ENCODE measurements at regions not wholly inside any gene's neighbourhood (a gene's known extent, or its start where the extent isn't known, plus 50 kb on each side); places are given as distances from the start of the nearest gene placed in this dataset.

DNA sequence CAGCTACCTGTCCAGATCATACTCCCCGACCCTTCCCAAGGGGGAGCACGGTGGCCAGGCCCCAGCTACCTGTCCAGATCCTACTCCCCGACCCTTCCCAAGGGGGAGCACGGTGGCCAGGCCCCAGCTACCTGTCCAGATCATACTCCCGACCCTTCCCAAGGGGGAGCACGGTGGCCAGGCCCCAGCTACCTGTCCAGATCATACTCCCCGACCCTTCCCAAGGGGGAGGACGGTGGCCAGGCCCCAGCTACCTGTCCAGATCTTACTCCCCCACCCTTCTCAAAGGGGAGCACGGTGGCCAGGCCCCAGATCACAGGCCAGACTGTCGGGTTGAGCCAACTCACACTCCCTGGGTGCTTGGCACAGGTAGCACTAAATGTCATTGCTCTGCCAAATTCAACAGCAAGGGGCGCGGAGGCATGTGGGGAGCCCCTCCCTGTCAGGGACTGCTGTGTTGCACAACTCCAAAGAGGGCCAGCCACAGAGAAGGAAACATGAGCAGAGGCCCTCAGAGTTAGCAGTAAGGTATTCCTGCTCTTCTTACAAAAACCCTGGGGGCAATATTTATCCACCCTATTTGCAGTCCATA is 136.9 kb downstream of the OLFM1 start:
- no peak for DNase-seq
- Histone ChIP-seq H3K27me3 (ENCODE audit: control insufficient read depth, insufficient read depth, low read length) (no peaks in the 10 kb centered on the region), H2BK120ac (ENCODE audit: low read depth, low read length) (no peak overlapping the region), H2BK5ac (ENCODE audit: low read depth, low read length, poor library complexity, severe bottlenecking) (no peak overlapping the region), H3K4me3 (ENCODE audit: insufficient read depth, low read depth, low read length) (no peak overlapping the region), H2AK9ac (replicated peaks; ENCODE audit: low read depth, low read length, poor library complexity) (no peak overlapping the region), H3K27ac (ENCODE audit: insufficient read depth, low read length) (no peak overlapping the region), H3K4ac (ENCODE audit: low read depth, low read length) (no peak overlapping the region), H4K91ac (ENCODE audit: insufficient read depth, low read depth, low read length) (no peak overlapping the region), H2AFZ (replicated peaks; ENCODE audit: low read length, poor library complexity) (no peak overlapping the region), H4K5ac (ENCODE audit: low read depth, low read length) (no peak overlapping the region), H3K9me3 (ENCODE audit: control insufficient read depth, insufficient read depth, low read length) (peaks cover 78% of the 10 kb centered on the region), H3K18ac (ENCODE audit: low read depth, low read length) (no peak overlapping the region), H3K56ac (ENCODE audit: extremely low read depth, insufficient read depth, low read length) (no peak overlapping the region), H3K36me3 (ENCODE audit: control insufficient read depth, insufficient read depth, low read length) (no peaks in the 10 kb centered on the region), H3K9me1 (ENCODE audit: insufficient read depth, low read length) (no peaks in the 10 kb centered on the region), H3K23ac (ENCODE audit: low read depth, low read length) (no peak overlapping the region), H2BK15ac (ENCODE audit: low read depth, low read length) (no peak overlapping the region), H3K79me1 (ENCODE audit: low read depth in 1 of 2, low read length in 2 of 2) (no peaks in the 10 kb centered on the region), H3K9ac (ENCODE audit: low read depth, low read length) (no peak overlapping the region), H4K8ac (ENCODE audit: low read depth in 2 of 2, low read length in 2 of 2) (no peak overlapping the region), H2AK5ac (ENCODE audit: low read depth, low read length) (no peak overlapping the region), H2BK20ac (ENCODE audit: low read depth, low read length) (no peak overlapping the region), H3K14ac (replicated peaks; ENCODE audit: low read depth, low read length) (no peak overlapping the region), H3K4me1 (ENCODE audit: control insufficient read depth, insufficient read depth, low read length) (no peaks in the 10 kb centered on the region), H3K4me2 (ENCODE audit: low read depth, low read length) (no peak overlapping the region), H4K20me1 (ENCODE audit: insufficient read depth, low read length) (no peaks in the 10 kb centered on the region)
- intact Hi-C loops (cut with micrococcal nuclease): no loop called here
- in situ Hi-C loops (cut with MboI; ENCODE audit: low sequenced_read_pairs): no loop called here
- WGBS, 2 experiments (ENCODE audit: extremely low coverage in 2 of 2, insufficient read length in 1 of 2): 52% methylated on average over 3 of the region's 12 CpGs; no CpG with 5 or more reads in 1 of the 2 experiments
- TF ChIP-seq BHLHE40 (IDR thresholded peaks at IDR 0.05; ENCODE audit: low read depth, low read length) (no peak), POLR2A (IDR thresholded peaks at IDR 0.05; ENCODE audit: low read depth, low read length) (no peak), CEBPB (IDR thresholded peaks at IDR 0.05; ENCODE audit: low read depth, low read length) (no peak), CHD1 (IDR thresholded peaks at IDR 0.05; ENCODE audit: low read depth, low read length) (no peak), SMC3 (IDR thresholded peaks at IDR 0.05; ENCODE audit: low read depth, low read length) (no peak), RCOR1 (IDR thresholded peaks at IDR 0.05; ENCODE audit: insufficient replicate concordance, low read length) (no peak), MXI1 (IDR thresholded peaks at IDR 0.05; ENCODE audit: borderline replicate concordance, low read depth, low read length) (no peak), FOS (IDR thresholded peaks at IDR 0.05; ENCODE audit: low read depth, low read length) (no peak), RAD21 (IDR thresholded peaks at IDR 0.05; ENCODE audit: low read length) (no peak)
- TF ChIP-seq, protein P1, sequence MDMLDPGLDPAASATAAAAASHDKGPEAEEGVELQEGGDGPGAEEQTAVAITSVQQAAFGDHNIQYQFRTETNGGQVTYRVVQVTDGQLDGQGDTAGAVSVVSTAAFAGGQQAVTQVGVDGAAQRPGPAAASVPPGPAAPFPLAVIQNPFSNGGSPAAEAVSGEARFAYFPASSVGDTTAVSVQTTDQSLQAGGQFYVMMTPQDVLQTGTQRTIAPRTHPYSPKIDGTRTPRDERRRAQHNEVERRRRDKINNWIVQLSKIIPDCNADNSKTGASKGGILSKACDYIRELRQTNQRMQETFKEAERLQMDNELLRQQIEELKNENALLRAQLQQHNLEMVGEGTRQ (IDR thresholded peaks at IDR 0.05; ENCODE audit: low read depth, low read length): no peak
- TF ChIP-seq, protein P2, sequence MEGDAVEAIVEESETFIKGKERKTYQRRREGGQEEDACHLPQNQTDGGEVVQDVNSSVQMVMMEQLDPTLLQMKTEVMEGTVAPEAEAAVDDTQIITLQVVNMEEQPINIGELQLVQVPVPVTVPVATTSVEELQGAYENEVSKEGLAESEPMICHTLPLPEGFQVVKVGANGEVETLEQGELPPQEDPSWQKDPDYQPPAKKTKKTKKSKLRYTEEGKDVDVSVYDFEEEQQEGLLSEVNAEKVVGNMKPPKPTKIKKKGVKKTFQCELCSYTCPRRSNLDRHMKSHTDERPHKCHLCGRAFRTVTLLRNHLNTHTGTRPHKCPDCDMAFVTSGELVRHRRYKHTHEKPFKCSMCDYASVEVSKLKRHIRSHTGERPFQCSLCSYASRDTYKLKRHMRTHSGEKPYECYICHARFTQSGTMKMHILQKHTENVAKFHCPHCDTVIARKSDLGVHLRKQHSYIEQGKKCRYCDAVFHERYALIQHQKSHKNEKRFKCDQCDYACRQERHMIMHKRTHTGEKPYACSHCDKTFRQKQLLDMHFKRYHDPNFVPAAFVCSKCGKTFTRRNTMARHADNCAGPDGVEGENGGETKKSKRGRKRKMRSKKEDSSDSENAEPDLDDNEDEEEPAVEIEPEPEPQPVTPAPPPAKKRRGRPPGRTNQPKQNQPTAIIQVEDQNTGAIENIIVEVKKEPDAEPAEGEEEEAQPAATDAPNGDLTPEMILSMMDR (conservative IDR thresholded peaks at IDR 0.05; ENCODE audit: low read depth, low read length): no peak
- TF ChIP-seq, protein P3, sequence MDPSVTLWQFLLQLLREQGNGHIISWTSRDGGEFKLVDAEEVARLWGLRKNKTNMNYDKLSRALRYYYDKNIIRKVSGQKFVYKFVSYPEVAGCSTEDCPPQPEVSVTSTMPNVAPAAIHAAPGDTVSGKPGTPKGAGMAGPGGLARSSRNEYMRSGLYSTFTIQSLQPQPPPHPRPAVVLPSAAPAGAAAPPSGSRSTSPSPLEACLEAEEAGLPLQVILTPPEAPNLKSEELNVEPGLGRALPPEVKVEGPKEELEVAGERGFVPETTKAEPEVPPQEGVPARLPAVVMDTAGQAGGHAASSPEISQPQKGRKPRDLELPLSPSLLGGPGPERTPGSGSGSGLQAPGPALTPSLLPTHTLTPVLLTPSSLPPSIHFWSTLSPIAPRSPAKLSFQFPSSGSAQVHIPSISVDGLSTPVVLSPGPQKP (IDR thresholded peaks at IDR 0.05; ENCODE audit: borderline replicate concordance, low read depth, low read length): no peak
- POLR2A ChIA-PET (ENCODE audit: unreplicated experiment): no interaction called here
- BruUV-seq (replicated peaks): no TSS peak
- CTCF ChIA-PET: no interaction called here
- no peak for ATAC-seq (ENCODE audit: low read depth)
- dilution Hi-C loops (cut with HindIII; ENCODE audit: low sequenced_read_pairs, unreplicated experiment): no loop called here

Measured in IMR-90 (cell line).